ENCODE measurements at regions not wholly inside any gene's neighbourhood (a gene's known extent, or its start where the extent isn't known, plus 50 kb on each side); places are given as distances from the start of the nearest gene placed in this dataset.

- DNase-seq (ENCODE audit: low read depth), result no peak
Measured at GRCh38 chr5:175107865-175108264, 336.1 kb downstream of the DRD1 start.

DNA sequence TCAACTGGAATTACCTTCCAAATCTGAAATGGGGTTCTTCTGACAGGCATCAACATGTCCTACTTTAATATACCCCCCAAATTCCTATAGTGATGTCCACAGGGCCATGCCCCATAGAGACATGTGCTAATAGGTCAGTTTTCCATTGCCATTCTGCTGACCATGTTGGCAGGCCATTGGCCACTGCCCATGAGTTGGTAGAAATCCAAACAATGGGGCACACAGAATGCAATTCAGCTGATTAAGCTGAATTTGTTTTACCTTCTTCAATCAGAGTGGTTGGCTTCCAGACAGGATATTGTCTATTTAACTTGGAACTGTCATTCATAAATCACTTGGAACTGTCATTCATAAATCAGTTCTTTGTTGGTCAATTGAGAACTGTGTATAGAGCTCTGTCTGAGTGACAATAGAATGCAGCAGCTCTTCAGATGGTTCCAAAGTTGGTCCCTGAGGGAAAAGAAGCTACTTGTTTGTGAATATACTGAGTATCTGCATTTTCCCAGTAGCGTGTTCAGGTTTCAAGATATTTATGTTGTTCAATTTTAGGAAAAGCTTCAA is 336.9 kb downstream of the DRD1 start:
- no peak for DNase-seq (ENCODE audit: low read depth)

DNA sequence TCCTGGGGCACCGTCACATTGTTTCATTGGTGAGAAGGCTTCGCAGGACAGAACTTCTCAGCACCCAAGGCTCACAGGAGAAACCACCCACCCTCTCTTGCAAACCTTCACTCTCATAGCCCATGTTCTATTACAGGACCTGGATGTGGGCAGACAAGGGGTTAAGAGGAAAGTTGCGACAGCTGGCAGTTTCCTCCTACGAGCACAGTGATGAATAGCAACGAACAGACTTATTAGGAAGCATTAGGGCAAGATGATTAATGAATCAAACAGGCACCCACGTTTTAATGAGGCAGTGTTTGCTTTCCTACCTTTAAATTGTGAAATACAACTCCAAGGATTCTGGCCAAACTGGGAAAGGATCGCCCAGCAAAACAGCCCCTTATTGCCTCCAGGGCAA is 339.3 kb downstream of the DRD1 start:
- no peak for DNase-seq (ENCODE audit: low read depth)

DNA sequence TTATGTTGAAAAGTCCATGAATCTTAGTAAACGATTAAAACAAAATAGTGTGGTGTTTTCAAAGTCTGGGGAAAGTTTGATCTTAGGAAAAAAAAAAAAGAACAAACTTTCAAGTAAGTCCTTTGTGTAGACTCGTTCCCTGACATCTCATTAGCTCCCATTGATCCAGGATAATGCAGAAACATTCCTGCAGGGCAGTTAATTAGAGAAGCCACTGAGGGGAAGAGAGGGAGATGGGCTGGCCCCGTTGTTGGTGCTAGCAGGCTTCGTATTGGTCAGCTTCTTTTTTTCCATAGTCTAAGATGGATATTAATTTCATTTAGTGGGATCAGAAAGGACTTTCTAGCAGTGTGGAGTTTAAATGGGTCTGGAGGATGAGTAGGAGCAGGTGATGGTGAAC is 340.2 kb downstream of the DRD1 start:
- DNase-seq (ENCODE audit: low read depth), result no peak

DNA sequence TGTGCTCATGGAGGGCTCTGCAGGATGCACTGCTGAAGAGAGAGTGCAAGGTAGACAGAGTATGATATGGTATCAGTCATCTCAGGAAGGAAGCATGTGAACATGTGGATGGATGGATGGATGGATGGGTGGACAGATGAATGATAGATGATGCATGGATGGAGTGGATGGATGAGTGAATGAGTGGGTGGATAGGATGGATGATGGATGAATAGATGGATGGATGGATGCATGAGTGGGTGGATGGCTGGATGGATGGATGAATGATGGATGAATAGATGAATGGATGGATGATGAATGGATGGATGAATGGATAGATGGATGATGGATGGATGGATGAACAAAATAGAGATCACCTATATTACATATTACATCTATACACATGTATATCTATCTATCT is 341.3 kb downstream of the DRD1 start:
- DNase-seq (ENCODE audit: low read depth), result no peak

- no peak for DNase-seq (ENCODE audit: low read depth)
Measured at GRCh38 chr5:175098301-175098700, 345.7 kb downstream of the DRD1 start.

GRCh38 chr5:175096469-175097165 is 347.4 kb downstream of the DRD1 start:
- no peak for DNase-seq (ENCODE audit: low read depth)

DNA sequence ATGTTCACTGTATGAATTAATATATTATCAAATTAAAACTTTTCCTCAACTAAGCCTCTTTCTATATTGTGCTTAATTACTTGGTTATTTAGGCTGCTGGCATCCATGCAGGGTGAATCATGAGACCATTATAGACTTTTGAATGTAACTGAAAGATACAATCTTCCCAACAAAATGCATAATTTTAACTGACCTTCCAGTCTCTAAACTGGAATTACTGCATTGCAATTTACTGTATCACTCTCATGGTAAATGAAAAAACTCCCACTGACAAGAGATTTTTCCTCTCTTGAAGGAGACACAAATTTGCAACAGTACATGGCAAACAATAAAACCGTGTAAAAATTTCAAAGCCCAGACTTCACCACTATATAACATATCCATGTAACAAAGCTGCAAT is 349.5 kb downstream of the DRD1 start:
- no peak for DNase-seq (ENCODE audit: low read depth)

DNA sequence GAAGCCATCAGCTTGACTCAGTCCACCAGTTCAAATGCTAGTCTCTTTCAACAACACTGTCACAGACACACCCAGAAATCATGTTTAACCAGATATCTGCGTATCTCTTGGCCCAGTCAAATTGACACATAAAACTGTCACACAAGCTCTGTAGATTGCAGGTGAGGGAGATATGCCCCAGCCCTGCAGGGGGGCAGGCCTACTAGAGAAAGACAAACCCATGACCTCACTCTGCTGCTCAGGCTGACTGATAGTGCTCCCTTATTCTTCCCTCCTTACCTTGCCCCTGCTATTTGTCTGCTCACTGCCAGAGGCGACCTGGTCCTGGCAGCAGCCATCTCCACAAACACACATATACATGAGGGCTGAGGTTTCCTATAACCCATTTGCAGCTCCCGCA is 351.3 kb downstream of the DRD1 start:
- DNase-seq (ENCODE audit: low read depth), result no peak

GRCh38 chr5:175088963-175089362 is 355.0 kb downstream of the DRD1 start:
- no peak for DNase-seq (ENCODE audit: low read depth)

DNA sequence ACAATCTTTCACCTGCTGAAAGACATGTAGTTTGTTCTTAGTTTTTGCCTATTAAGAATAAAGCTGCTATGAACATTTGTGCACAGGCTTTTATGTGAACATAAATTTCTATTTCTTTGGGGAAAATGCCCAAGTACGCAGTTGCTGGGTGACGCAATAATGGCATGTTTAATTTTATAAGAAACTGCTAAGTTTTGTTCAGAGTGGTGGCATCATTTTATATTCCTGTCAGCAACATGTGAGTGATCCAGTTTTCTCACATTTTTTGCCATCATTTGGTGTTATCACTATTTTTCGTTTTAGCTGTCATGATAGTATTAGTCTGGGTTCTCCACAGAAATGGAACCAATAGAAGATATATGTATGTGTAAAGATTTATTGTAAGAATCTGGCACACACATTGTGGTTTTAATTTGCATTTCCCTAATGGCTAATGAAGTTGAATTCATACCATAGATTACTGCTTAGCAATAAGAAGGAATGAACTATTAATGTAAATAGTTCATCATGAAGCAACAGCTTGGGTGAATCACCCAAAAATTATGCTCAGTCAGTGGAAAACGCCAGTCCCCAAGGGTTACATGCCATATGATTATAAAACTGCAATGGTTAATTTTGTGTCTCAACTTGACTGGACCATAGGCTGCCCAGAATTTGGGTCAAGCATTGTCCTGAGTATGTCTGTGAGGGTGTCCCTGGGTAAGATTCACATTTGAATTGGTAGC is 358.6 kb downstream of the MSX2 start:
- no peak for DNase-seq (ENCODE audit: low read depth)

GRCh38 chr5:175082346-175082745 is 358.0 kb downstream of the MSX2 start:
- DNase-seq (ENCODE audit: low read depth), result no peak

DNA sequence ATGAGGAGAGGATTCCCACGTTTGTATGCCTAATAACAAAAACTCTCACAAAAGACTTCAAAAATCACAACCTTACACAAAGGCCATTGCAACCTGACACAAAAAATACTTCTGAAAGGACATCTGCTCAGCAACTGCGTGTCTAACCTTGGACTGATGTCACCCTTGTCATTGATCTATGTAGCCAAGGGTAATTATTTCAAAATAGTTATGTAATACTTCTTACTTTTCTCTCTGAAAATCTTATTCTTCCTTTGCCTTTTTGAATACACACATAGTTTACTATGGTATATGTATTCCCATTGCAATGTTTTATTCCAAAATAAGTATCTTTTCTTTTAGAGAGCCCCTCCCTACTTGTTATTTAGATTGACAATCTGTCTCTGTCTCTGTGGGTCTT is 355.3 kb downstream of the MSX2 start:
- DNase-seq (ENCODE audit: low read depth), result no peak

DNA sequence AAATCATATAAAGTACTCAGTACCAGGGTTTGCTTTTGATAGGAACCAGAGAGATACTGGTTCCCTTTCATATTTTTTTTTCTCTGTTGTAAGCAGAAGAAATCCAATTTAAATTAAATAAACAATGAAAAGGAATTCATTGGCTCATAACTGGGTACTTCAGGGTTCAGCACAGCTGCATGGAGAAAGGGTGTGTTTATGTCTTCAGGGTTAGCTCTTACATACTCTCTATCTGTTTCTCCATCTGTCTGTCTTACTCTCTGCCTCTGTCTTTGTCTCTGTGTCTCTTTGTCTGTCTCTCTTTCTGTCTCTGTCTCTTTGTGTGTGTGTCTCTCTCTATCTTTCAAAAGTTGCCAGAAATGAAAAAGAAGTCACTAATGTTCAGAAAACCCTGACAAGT is 345.9 kb downstream of the MSX2 start:
- no peak for DNase-seq (ENCODE audit: low read depth)

- no peak for DNase-seq (ENCODE audit: low read depth)
Measured at GRCh38 chr5:175060257-175060656, 335.9 kb downstream of the MSX2 start.

DNA sequence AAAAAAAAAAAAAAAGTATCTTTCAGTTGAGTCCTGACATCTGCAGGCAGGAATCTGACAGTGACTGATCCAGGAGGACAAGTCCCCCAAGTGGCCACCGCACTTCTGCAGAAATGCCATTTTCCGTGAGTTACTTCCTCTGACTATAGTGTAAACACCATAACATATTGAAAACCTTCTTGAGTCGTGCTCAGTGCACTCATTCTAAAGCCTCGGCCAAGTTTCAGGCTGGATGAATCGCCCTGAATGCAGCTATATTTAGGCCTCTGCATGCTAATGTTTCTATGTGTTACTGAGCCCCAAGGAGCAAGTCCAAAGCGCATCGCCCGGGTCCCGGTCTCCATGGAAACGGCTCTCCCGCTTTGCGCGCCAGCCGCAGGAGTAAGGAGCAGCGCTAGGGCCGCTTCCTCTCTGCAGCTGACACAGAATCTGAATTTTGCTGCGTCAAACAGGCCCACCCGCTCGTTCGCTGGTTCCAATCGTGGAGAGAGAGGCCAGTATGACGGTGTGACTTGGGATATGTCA is 335.4 kb downstream of the MSX2 start:
- no peak for DNase-seq (ENCODE audit: low read depth)

GRCh38 chr5:175056831-175057230 is 332.4 kb downstream of the MSX2 start:
- DNase-seq (ENCODE audit: low read depth), result no peak

- DNase-seq (ENCODE audit: low read depth), result no peak
Measured at GRCh38 chr5:175054243-175054642, 329.9 kb downstream of the MSX2 start.

- DNase-seq (ENCODE audit: low read depth), result no peak
Measured at GRCh38 chr5:175052351-175052750, 328.0 kb downstream of the MSX2 start.

DNA sequence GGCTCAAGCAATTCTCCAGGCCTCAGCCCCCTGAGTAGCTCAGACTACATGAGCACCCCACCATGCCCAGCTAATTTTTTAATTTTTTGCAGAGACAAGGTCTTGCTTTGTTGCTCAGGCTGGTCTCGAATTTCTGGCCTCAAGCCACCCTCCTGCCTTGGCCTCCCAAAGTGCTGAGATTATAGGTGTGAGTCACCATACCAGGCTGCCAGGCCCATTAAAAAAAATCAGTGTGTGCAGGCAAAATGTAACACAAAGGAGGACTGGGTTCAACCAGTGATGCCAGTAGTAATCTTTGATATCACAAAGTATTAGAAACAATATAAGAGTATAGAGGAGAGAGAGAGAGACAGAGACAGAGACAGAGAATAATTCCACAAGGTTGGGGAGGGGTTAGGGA is 322.7 kb downstream of the MSX2 start:
- no peak for DNase-seq (ENCODE audit: low read depth)

DNA sequence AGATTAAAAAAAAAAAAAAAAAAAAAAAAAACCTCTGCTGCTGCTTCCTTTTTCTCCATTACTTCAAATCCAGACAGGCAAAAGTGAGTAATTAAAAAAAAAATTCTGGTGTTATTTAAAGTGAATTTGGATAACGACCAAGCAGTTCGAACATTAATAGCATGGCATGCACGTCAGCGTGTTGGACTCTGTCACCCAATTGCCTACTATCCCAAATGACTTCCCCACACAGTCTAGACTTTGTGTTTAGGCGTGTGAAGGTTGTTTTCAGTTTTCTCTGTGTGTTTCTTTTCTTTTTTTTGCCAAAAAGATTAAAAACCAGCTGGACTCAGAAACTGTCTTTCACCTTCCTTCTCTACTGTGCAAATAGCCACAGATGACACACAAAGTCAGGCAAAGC is 321.4 kb downstream of the MSX2 start:
- DNase-seq (ENCODE audit: low read depth), result no peak

GRCh38 chr5:175037820-175038219 is 313.4 kb downstream of the MSX2 start:
- no peak for DNase-seq (ENCODE audit: low read depth)

DNA sequence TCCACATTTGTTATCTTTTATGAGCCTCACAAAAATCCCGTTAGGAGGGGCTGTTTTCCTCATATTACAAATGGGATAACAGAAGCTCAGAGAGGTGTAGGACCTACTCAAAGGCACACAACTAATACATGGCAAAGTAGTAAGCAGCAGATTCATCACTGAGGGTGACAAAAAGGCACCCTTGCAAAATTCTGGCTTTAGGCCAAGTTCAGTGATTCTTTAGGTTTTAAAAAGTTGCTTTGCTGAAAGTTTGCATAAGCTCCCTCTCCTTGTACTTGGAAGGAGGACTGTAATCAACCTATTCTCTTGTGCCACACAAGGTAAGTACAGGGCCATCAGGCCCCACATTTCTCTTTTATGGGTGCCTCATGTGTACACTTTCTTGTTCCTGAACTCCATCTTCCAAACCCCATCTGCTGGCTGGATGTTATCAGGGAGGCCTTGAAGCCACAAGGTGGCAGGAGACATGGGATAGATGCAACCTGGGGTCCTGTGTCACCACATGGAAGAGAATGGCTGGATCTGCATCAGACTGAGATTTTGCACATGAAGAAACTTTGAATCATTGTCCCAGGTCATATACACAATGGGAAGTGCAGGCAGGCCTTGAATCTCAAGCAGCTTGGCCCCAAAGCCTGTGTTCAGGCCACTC is 311.6 kb downstream of the MSX2 start:
- no peak for DNase-seq (ENCODE audit: low read depth)
